ENCODE measurements at regions not wholly inside any gene's neighbourhood (a gene's known extent, or its start where the extent isn't known, plus 50 kb on each side); places are given as distances from the start of the nearest gene placed in this dataset.

DNA sequence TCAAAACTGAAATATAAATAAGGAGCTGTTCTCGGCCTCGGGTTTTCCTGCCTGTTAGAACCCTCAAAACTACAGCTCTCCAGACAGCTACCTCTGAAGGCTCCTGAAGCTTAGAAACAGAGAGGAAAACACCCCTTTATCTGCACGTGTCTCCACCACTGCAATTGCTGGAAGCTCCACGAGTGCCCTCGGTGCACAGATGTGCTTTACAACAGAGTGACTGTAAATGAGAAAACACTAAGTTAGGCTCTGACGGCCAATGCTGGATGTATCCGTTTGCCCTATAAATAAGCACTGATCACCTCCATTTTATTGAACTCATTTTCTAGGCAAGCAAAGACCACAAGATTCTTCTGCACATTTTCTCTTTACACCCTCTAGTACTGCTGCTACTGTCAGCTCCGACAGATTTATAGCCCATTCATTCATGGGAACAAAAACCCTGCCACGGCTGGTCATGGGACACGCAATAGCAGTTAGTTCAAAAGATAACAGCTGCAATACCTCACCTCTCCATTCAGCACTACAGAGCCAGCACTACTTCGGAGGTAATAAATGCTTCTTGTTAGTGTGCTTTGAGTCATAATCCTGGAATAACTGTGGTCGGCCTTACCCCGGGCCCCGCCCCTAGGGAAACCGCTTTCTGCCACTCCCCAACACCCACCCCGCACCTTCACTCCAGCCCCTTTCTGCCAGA is 241.1 kb upstream of the ZNF507 start:
- no peak for DNase-seq (ENCODE audit: low spot score)

DNA sequence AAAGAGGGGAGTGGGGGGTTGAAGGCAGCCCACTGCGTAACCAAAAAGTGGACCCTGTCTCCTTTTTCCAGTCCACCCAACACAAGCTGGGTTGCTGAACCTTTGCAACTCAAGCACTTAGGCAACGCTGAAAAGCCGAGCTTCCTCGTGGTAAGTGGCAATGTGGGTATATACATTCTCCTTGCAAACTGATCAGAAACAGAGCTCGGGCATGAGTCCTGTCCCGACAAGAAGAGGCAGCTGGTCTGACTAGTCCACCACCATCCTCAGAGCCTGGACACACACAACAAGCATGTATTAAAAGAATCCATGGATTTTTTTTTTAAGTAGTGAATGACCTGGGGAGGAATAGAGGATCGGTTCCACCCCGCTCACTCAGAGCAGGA is 240.6 kb upstream of the ZNF507 start:
- DNase-seq (ENCODE audit: low spot score), result no peak

DNA sequence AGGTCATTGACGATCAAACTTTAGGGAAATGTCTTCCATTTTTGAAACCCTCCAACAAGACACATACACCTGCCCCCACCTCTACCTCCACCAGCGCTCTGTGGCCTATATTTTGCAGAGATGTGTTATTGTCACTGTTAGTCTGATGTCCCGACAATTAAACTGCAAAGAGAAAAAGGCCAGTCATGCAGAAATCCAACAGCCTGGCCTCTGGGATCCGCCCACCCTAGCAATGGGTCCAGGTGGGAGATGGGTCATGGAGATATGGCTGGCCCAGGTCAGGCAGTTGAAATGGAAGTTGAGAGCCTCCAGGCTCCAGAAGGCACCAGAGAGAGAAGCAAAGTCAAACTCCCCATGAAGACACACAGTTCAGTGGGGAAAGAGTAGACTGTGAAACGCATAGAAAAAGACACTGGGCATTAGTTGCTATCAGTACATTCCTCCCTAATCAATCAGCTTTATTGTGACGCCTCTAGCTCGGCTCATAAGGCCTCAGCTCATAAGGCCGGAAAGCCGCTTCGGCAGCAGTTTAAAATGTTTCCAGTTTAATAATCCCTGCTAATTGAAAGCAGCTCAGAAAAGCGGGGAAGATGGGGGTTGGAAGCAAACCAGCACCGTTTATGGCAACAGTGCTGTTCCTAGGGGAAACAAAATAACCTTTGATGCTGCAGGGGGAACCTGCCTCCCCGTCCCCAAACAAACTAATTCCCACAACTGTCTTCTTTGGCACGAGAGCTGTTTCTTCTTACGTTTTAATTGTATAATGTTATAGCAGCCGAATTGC is 239.7 kb upstream of the ZNF507 start:
- DNase-seq (ENCODE audit: low spot score), result no peak

DNA sequence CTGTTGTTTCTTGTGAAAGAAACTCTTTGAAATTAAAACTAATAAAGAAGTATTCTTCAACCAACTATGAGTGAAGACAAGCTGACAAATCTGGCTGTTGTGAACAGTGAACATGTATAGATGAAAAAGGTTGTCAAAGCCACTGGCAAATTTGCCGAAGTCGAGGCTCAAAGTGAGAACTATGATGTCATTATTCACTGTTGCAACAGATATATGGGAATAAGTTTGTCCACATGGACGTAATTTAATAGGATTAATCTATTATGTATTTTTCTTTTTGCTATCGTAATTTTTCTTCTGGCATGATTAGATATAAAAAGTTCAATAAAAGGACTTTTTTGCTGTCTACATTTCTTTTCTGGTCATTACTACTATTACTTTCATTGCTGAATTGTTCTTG is 223.2 kb upstream of the ZNF507 start:
- DNase-seq (ENCODE audit: low spot score), result no peak

DNA sequence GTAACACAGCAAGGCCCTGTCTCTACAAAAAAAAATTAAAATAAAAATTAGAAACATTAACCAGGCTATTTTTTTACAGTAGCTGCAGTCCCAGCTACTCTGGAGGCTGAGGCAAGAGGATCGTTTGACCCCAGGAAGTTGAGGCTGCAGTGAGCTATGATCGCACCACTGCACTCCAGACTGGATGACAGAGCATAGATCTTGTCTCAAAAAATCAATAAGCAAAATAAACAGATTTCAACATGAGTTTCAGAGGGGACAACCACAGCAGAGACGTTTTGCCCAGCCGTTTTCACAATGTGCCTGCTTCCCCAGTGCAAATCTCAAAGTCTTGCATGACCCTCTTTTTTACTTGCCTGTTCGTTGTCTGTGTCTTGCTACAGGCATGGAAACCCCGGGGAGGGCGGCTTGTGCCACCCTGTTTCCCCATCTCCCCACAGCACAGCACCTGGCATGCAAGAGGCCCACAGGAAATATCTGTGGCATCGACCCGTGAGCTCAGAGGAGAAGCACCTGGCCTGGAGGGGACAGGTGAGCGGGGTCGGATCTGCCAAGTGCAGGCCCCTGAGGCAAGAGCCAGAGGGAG is 222.0 kb upstream of the ZNF507 start:
- DNase-seq (ENCODE audit: low spot score), result no peak

GRCh38 chr19:32124585-32124984 is 220.8 kb upstream of the ZNF507 start:
- DNase-seq (ENCODE audit: low spot score), result no peak

DNA sequence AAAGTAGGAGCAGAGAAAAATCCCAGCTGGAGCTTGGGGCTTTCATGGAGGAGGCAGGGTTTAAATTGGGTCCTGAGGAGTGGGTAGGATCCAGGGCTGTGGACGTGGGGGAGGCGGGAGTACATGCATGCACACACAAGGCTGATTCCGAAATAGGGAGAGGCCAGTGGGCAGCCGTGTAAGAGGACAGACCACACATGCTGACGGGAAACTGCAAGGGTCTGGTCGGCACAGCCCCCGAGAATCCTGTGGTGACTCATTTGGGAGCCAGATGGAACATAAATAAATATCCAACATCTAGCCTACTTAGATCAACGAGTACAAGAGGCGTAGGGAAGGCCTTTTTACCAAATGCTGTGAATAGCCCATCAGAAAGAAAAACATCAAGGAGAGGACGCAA is 216.3 kb upstream of the ZNF507 start:
- DNase-seq (ENCODE audit: low spot score), result no peak

- DNase-seq (ENCODE audit: low spot score), result no peak
Observed at GRCh38 chr19:32130332-32130731, 215.1 kb upstream of the ZNF507 start.

GRCh38 chr19:32131005-32131404 is 214.4 kb upstream of the ZNF507 start:
- no peak for DNase-seq (ENCODE audit: low spot score)

GRCh38 chr19:32138416-32138815 is 207.0 kb upstream of the ZNF507 start:
- no peak for DNase-seq (ENCODE audit: low spot score)

DNA sequence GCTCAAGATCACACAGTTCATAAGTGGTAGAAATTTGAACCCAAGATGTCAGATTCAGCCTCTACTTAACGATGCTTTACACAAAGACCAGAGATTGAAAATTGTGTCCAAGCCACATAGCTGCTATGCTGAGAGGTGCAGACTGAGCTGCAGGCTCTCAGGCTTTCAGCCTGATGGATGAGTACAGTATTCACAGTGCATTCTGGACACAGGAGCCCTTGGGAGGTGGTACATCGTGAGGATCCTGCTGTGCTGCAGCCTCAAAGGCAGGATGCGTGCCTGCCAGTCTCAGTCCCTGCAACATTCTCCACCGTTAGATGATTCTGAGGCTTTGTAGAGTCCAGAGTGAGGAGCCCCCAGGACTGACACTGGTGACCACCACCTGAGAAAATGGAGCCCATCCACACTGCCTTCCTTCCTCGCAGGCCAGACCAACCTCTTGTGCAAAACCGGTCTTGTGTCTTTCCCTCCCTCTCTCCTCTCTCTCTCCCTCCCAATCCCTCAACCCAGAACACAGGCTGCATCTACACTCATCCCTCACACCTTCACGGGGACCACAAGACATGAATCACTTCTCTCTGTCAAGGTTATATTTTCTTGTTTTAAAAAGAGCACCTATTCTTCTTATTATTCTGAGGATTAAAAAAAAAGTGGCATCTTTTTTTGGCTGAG is 203.4 kb upstream of the ZNF507 start:
- no peak for DNase-seq (ENCODE audit: low spot score)

- DNase-seq (ENCODE audit: low spot score), result no peak
Observed at GRCh38 chr19:32146664-32147063, 198.7 kb upstream of the ZNF507 start.

DNA sequence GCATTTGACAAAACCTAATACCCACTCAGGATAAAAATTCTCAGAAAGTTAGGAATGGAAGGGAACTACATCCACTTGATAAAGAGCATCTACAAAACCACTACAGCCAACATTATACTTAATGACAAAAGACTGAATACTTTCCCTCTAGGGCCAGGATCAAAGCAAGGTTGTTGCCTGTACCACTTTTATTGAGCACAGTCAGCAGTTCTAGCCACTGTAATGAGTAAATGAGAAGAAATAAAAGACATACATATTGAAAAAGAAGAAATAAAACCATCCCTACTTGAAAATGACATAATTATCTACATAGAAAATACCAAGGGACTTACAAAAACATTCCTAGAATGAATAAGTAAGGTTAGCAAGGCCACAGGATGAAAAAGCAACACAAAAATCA is 194.8 kb upstream of the ZNF507 start:
- no peak for DNase-seq (ENCODE audit: low spot score)

- DNase-seq (ENCODE audit: low spot score), result no peak
Observed at GRCh38 chr19:32154418-32154817, 191.0 kb upstream of the ZNF507 start.

DNA sequence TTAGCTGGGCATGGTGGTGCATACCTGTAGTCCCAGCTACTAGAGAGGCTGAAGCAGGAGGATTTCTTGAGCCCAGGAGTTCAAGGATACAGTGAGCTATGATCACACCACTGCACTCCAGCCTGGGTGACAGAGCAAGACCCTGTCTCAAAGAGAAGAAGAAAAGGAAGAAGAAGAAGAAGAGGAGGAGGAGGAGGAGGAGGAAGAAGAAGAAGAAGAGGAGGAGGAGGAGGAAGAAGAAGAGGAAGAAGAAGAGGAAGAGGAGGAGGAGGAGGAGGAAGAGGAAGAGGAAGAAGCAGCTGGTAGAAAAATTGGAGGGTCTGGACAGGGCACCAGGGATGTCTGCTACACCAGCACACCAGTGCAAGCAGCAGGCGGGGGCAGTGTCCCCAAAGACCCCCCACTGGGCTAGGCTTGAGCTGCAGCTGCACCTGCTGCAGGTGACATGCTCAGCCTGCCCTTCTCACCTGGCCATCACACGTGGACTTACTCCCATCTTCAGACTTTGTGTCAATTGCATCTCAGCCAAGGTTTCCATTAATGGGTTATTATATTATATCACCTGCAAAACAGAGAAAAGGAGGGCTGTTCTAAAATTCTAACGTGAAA is 180.9 kb upstream of the ZNF507 start:
- DNase-seq (ENCODE audit: low spot score), result no peak

DNA sequence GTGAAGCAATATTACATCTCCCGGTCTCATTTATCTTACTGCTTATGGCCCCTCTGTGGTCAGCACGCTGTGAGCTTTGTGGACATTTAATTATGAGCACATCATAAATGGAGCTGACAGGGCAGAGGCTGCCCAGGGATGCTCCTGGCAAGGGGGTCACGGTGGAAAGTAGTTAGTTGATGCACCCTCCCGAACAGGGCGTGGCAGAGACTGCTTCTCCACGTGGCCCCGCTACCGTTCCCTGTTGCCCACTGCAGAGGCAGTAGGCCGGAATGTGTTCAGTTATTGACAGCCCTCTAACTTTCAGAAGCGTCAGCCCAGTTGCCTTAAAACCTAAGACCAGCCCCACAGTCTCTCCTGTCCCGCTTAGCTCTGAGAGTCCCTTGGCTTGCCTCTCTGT is 180.3 kb upstream of the ZNF507 start:
- no peak for DNase-seq (ENCODE audit: low spot score)

GRCh38 chr19:32165750-32166149 is 179.7 kb upstream of the ZNF507 start:
- DNase-seq (ENCODE audit: low spot score), result no peak

DNA sequence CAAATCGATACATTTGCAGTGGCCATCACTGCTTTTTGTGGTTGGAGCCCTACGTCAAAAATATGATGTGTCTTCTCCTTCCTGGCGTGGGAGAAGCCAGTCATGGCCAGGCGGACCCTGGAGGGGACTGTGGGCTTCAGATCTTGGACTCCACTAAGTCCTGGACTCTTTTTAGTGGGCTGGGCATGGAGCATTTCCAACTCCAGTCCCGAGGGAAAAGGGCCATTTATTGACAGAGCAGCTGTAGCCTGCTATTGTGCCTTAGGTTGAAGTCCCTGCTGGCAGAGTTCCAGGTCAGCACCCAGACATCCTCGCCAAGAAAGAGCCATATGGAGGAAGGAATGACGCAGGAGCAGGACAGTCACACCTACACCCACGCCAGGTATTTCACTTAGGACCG is 179.2 kb upstream of the ZNF507 start:
- no peak for DNase-seq (ENCODE audit: low spot score)

- DNase-seq (ENCODE audit: low spot score), result no peak
Observed at GRCh38 chr19:32168111-32168510, 177.3 kb upstream of the ZNF507 start.

- DNase-seq (ENCODE audit: low spot score), result no peak
Observed at GRCh38 chr19:32168606-32169005, 176.8 kb upstream of the ZNF507 start.

- DNase-seq (ENCODE audit: low spot score), result no peak
Observed at GRCh38 chr19:32171719-32172151, 173.7 kb upstream of the ZNF507 start.

DNA sequence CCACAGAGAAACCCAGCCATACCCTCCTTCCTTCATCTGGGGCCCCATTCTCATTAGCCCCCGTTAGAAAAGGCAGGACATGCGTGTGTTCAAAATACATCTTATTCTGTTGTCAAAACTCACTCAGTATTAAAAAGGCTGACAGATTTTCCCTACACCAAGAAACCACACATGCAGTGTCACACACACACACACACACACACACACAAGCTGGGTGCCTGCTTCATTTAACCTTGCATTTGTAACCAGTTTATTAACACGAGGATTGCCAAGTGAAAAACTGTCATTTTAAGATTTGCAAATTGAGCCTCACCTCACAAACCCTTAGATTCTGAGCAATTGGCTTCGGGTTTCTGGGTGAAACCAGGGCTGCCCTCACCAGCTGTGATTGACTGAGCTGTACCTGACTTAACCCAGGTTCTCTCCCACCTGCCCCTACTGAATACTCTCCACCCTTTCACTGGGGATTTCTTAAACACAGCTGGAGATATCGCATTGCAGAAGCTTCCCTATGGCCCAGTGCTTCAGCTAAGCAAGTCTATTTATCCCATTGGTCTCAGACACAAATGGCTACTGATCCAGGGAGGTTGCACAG is 172.7 kb upstream of the ZNF507 start:
- DNase-seq (ENCODE audit: low spot score), result no peak
